DND-41 (cell line): ENCODE measurements at regions not wholly inside any gene's neighbourhood (a gene's known extent, or its start where the extent isn't known, plus 50 kb on each side); places are given as distances from the start of the nearest gene placed in this dataset.

Source experiments
- ATAC-seq: fragments of 200-7000 bp; cut with Tn5 transposase; 3 replicates; pipeline ENCODE4 v1.9.1; 2021; ENCODE audit warnings: low read depth; ENCODE audit not compliant: insufficient read depth
- DNase-seq: peaks from one replicate; pipeline ENCODE4 v3.0.0-alpha.2; 2020
- H2AFZ ChIP-seq: 2 replicates; pipeline ENCODE4 v1.6.0; 2012; ENCODE audit warnings: low read depth, low read length
- H3K27ac ChIP-seq: 2 replicates; pipeline ENCODE4 v1.5.1; 2012; ENCODE audit warnings: low read length, inconsistent platforms
- H3K27me3 ChIP-seq: fragments of 200-600 bp; sonication (generic); 2 replicates; pipeline ENCODE4 v1.6.0; 2012; ENCODE audit warnings: low read length, mild to moderate bottlenecking, inconsistent platforms; ENCODE audit not compliant: insufficient read depth, poor library complexity
- H3K36me3 ChIP-seq: 2 replicates; pipeline ENCODE4 v1.5.1; 2012; ENCODE audit warnings: low read length, inconsistent platforms; ENCODE audit not compliant: insufficient read depth
- H3K4me1 ChIP-seq: 2 replicates; pipeline ENCODE4 v1.5.1; 2012; ENCODE audit warnings: mild to moderate bottlenecking, low read length; ENCODE audit not compliant: insufficient read depth
- H3K4me2 ChIP-seq: 2 replicates; pipeline ENCODE4 v1.6.0; 2012; ENCODE audit warnings: mild to moderate bottlenecking, moderate library complexity, low read length, inconsistent platforms; ENCODE audit not compliant: insufficient read depth
- H3K4me3 ChIP-seq, 2 experiments: fragments of 200-600 bp in 1 of 2; shearing (Covaris generic) in 1 of 2; 2 replicates each; pipeline ENCODE4 v1.5.1; 2012 to 2016; ENCODE audit warnings: inconsistent platforms in 2 of 2, low read length in 2 of 2, mild to moderate bottlenecking in 2 of 2, low read depth in 1 of 2, moderate library complexity in 1 of 2
- H3K79me2 ChIP-seq: 2 replicates; pipeline ENCODE4 v1.6.0; 2012; ENCODE audit warnings: low read length, inconsistent platforms; ENCODE audit not compliant: insufficient read depth
- H3K9ac ChIP-seq: 2 replicates; pipeline ENCODE4 v1.6.0; 2012; ENCODE audit warnings: low read depth, mild to moderate bottlenecking, inconsistent platforms, low read length, moderate library complexity
- H3K9me3 ChIP-seq: 2 replicates; pipeline ENCODE4 v1.5.1; 2012; ENCODE audit warnings: low read length, moderate library complexity, mild to moderate bottlenecking, inconsistent platforms; ENCODE audit not compliant: insufficient read depth, severe bottlenecking
- H4K20me1 ChIP-seq: 2 replicates; pipeline ENCODE4 v1.6.0; 2012; ENCODE audit warnings: low read length; ENCODE audit not compliant: insufficient read depth
- EZH2 ChIP-seq: IDR thresholded peaks from 3 replicates; pipeline ENCODE4 v1.6.1; 2012; ENCODE audit warnings: borderline replicate concordance, low read depth, mild to moderate bottlenecking, moderate library complexity, low read length, inconsistent platforms; ENCODE audit not compliant: severe bottlenecking
- TF ChIP-seq, protein P1 (sequence below): IDR thresholded peaks from 2 replicates; pipeline ENCODE4 v1.5.1; 2012; ENCODE audit warnings: borderline replicate concordance, low read length, moderate library complexity, mild to moderate bottlenecking; ENCODE audit not compliant: poor library complexity, severe bottlenecking; ENCODE audit errors: extremely low read depth

- no peak for DNase-seq
- ATAC-seq: 0 out of 3 replicates have a peak, but pooled peaks have one; percentile 44
- Histone ChIP-seq H3K79me2 (no peaks in the 10 kb centered on the region), H3K9ac (no peak overlapping the region), H3K36me3 (no peaks in the 10 kb centered on the region), H2AFZ (no peak overlapping the region), H4K20me1 (no peaks in the 10 kb centered on the region), H3K4me3 (no peak overlapping the region), H3K27me3 (no peaks in the 10 kb centered on the region), H3K4me2 (no peak overlapping the region), H3K9me3 (no peaks in the 10 kb centered on the region), H3K4me1 (no peaks in the 10 kb centered on the region), H3K27ac (no peak overlapping the region)
- TF ChIP-seq, protein P1, sequence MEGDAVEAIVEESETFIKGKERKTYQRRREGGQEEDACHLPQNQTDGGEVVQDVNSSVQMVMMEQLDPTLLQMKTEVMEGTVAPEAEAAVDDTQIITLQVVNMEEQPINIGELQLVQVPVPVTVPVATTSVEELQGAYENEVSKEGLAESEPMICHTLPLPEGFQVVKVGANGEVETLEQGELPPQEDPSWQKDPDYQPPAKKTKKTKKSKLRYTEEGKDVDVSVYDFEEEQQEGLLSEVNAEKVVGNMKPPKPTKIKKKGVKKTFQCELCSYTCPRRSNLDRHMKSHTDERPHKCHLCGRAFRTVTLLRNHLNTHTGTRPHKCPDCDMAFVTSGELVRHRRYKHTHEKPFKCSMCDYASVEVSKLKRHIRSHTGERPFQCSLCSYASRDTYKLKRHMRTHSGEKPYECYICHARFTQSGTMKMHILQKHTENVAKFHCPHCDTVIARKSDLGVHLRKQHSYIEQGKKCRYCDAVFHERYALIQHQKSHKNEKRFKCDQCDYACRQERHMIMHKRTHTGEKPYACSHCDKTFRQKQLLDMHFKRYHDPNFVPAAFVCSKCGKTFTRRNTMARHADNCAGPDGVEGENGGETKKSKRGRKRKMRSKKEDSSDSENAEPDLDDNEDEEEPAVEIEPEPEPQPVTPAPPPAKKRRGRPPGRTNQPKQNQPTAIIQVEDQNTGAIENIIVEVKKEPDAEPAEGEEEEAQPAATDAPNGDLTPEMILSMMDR: peak; percentile 54
- no peak for TF ChIP-seq EZH2
Measured at GRCh38 chr3:191051037-191051436, 148.0 kb upstream of the OSTN start.

- H3K27ac ChIP-seq: no peak overlapping the region
- no peak overlapping the region for H3K4me3 ChIP-seq
- TF ChIP-seq, protein P1: no peak
- TF ChIP-seq EZH2: no peak
- no peaks in the 10 kb centered on the region for H4K20me1 ChIP-seq
- H2AFZ ChIP-seq: no peak overlapping the region
- no peak overlapping the region for H3K4me2 ChIP-seq
- H3K36me3 ChIP-seq: no peaks in the 10 kb centered on the region
- no peak overlapping the region for H3K9ac ChIP-seq
- no peaks in the 10 kb centered on the region for H3K27me3 ChIP-seq
- no peaks in the 10 kb centered on the region for H3K9me3 ChIP-seq
- no peaks in the 10 kb centered on the region for H3K4me1 ChIP-seq
- ATAC-seq (no peak), DNase-seq (no peak)
- H3K79me2 ChIP-seq: no peaks in the 10 kb centered on the region
Measured at GRCh38 chr3:191047930-191048329, 151.1 kb upstream of the OSTN start.

DNA sequence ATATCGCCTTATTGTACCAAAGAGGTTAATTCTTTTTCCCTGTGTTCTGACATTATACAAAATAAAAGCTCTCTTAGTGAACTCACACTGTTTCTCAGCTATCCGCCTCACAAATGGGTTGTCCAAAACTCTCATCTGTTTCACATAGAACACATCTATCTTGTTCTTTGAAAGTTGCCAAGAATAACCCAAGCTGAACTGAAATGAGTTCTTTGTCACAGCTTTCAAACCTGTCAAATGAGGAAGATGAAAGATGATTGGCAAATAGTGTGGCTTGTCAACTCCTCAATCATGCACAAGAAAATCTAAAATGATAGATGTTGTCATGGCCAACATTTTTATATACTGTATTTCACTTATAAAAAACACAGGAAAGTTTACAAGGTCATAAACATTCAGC is 168.1 kb upstream of the OSTN start:
- no peak overlapping the region for H3K27ac ChIP-seq
- no peaks in the 10 kb centered on the region for H3K4me1 ChIP-seq
- H2AFZ ChIP-seq: no peak overlapping the region
- TF ChIP-seq, protein P1: no peak
- no peak for TF ChIP-seq EZH2
- H3K36me3 ChIP-seq: no peaks in the 10 kb centered on the region
- no peaks in the 10 kb centered on the region for H3K9me3 ChIP-seq
- ATAC-seq (no peak), DNase-seq (no peak)
- no peaks in the 10 kb centered on the region for H3K79me2 ChIP-seq
- no peak overlapping the region for H3K4me2 ChIP-seq
- H3K4me3 ChIP-seq: no peak overlapping the region
- no peaks in the 10 kb centered on the region for H4K20me1 ChIP-seq
- H3K9ac ChIP-seq: no peak overlapping the region
- H3K27me3 ChIP-seq: no peaks in the 10 kb centered on the region

DNA sequence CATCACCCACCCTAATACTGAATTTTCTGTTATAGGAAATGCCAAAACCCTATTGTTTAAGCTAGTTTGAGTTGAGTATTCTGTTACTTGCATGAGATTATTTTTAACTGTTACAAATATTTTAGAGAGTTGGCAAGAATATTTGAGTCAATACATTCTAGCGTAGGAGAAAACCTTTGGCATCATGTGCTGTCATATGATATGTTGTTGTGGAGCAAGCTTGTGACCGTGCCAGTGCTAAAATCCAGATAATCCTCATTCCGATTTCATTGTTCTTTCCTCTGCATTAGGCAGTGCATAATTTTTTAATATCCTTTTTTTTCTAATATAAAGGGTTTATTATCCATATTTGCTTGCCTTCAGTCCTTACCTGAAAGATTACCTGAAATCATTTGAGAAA is 168.0 kb upstream of the GMNC start:
- H3K4me3 ChIP-seq: no peak overlapping the region
- no peaks in the 10 kb centered on the region for H3K27me3 ChIP-seq
- H3K4me1 ChIP-seq: no peaks in the 10 kb centered on the region
- DNase-seq (no peak), ATAC-seq (no peak)
- H3K36me3 ChIP-seq: no peaks in the 10 kb centered on the region
- no peaks in the 10 kb centered on the region for H3K79me2 ChIP-seq
- H3K9ac ChIP-seq: no peak overlapping the region
- no peak overlapping the region for H2AFZ ChIP-seq
- H4K20me1 ChIP-seq: no peaks in the 10 kb centered on the region
- TF ChIP-seq EZH2: no peak
- TF ChIP-seq, protein P1: no peak
- H3K9me3 ChIP-seq: no peaks in the 10 kb centered on the region
- H3K4me2 ChIP-seq: no peak overlapping the region
- H3K27ac ChIP-seq: no peak overlapping the region
